Neural progenitor cell (in vitro differentiated cells): ENCODE measurements at regions not wholly inside any gene's neighbourhood (a gene's known extent, or its start where the extent isn't known, plus 50 kb on each side); places are given as distances from the start of the nearest gene placed in this dataset.

Experiments
- DNase-seq: peaks from one replicate; pipeline ENCODE4 v3.0.0-alpha.2; 2016; ENCODE audit warnings: low spot score
- H2AFZ ChIP-seq: fragments of 200-600 bp; sonication (generic); replicated peaks from 2 replicates; pipeline ENCODE4 v1.6.1; 2016; ENCODE audit warnings: antibody characterized with exemption
- H3F3A ChIP-seq: fragments of 200-600 bp; sonication (generic); 2 replicates; pipeline ENCODE4 v1.6.1; 2016; ENCODE audit warnings: antibody characterized with exemption, low read depth
- H3K27ac ChIP-seq: fragments of 200-600 bp; sonication (generic); 2 replicates; pipeline ENCODE4 v1.5.1; 2016; ENCODE audit warnings: mild to moderate bottlenecking
- H3K27me3 ChIP-seq: fragments of 200-600 bp; sonication (generic); 2 replicates; pipeline ENCODE4 v1.6.1; 2016; ENCODE audit warnings: mild to moderate bottlenecking, moderate library complexity
- H3K36me3 ChIP-seq: fragments of 200-600 bp; sonication (generic); 2 replicates; pipeline ENCODE4 v1.5.1; 2016
- H3K4me1 ChIP-seq: fragments of 200-600 bp; sonication (generic); 2 replicates; pipeline ENCODE4 v1.6.1; 2016; ENCODE audit warnings: mixed run types
- H3K4me2 ChIP-seq: fragments of 200-600 bp; sonication (generic); 2 replicates; pipeline ENCODE4 v1.6.1; 2016
- H3K4me3 ChIP-seq: fragments of 200-600 bp; sonication (generic); 2 replicates; pipeline ENCODE4 v1.5.1; 2016
- H3K79me2 ChIP-seq: fragments of 200-600 bp; sonication (generic); 2 replicates; pipeline ENCODE4 v1.6.1; 2016; ENCODE audit warnings: low read depth
- H3K9ac ChIP-seq: fragments of 200-600 bp; sonication (generic); 2 replicates; pipeline ENCODE4 v1.6.1; 2016
- H3K9me3 ChIP-seq: fragments of 200-600 bp; sonication (generic); 2 replicates; pipeline ENCODE4 v1.5.1; 2016; ENCODE audit warnings: low read depth
- H4K20me1 ChIP-seq: fragments of 200-600 bp; sonication (generic); 2 replicates; pipeline ENCODE4 v1.6.1; 2016; ENCODE audit warnings: low read depth
- H3K27ac Mint-ChIP-seq: 3 replicates; pipeline ENCODE4 v1.8.0; 2021; ENCODE audit warnings: mixed read lengths
- H3K27me3 Mint-ChIP-seq: 2 replicates; pipeline ENCODE4 v1.8.0; 2022; ENCODE audit warnings: low read depth, mild to moderate bottlenecking, inconsistent platforms, moderate library complexity, mixed read lengths; ENCODE audit not compliant: insufficient read depth
- H3K36me3 Mint-ChIP-seq: 3 replicates; pipeline ENCODE4 v1.8.0; 2021; ENCODE audit warnings: mixed read lengths
- H3K4me1 Mint-ChIP-seq: 3 replicates; pipeline ENCODE4 v1.8.0; 2021; ENCODE audit warnings: mixed read lengths
- H3K4me3 Mint-ChIP-seq: 3 replicates; pipeline ENCODE4 v1.8.0; 2021; ENCODE audit warnings: mild to moderate bottlenecking, moderate library complexity, mixed read lengths
- H3K9me3 Mint-ChIP-seq: 3 replicates; pipeline ENCODE4 v1.8.0; 2020; ENCODE audit warnings: mixed read lengths
- CTCF ChIP-seq: fragments of 200-600 bp; sonication (generic); IDR thresholded peaks from 2 replicates; pipeline ENCODE4 v1.5.1; 2017; ENCODE audit warnings: antibody characterized with exemption, mild to moderate bottlenecking
- EZH2 ChIP-seq: fragments of 200-600 bp; sonication (generic); IDR thresholded peaks from 2 replicates; pipeline ENCODE4 v1.6.1; 2017; ENCODE audit warnings: antibody characterized with exemption, mild to moderate bottlenecking, moderate library complexity
- EZH2phosphoT487 ChIP-seq: fragments of 200-600 bp; sonication (generic); IDR thresholded peaks from 2 replicates; pipeline ENCODE4 v1.6.1; 2017; ENCODE audit warnings: antibody characterized with exemption

- Histone ChIP-seq H2AFZ (no peak overlapping the region), H3K4me2 (no peak overlapping the region), H3K9me3 (no peaks in the 10 kb centered on the region), H3K27me3 (no peaks in the 10 kb centered on the region), H3K4me1 (no peaks in the 10 kb centered on the region), H3K4me3 (no peak overlapping the region), H4K20me1 (no peaks in the 10 kb centered on the region), H3K36me3 (no peaks in the 10 kb centered on the region), H3F3A (no peaks in the 10 kb centered on the region), H3K9ac (no peak overlapping the region), H3K79me2 (no peaks in the 10 kb centered on the region), H3K27ac (no peak overlapping the region)
- DNase-seq, result no peak
- no peak for TF ChIP-seq CTCF
- TF ChIP-seq EZH2phosphoT487, result no peak
- TF ChIP-seq EZH2, result no peak
- no peak overlapping the region for H3K4me3 Mint-ChIP-seq
- no peaks in the 10 kb centered on the region for H3K27me3 Mint-ChIP-seq
- no peaks in the 10 kb centered on the region for H3K9me3 Mint-ChIP-seq
- no peaks in the 10 kb centered on the region for H3K36me3 Mint-ChIP-seq
- peaks cover 5% of the 10 kb centered on the region for H3K4me1 Mint-ChIP-seq
- H3K27ac Mint-ChIP-seq, result no peak overlapping the region
Measured at GRCh38 chr5:87574106-87574505, 161.4 kb upstream of the CCNH start.

GRCh38 chr5:87572611-87573010 is 159.9 kb upstream of the CCNH start:
- no peak overlapping the region for H3K4me3 Mint-ChIP-seq
- H3K27me3 Mint-ChIP-seq, result no peaks in the 10 kb centered on the region
- H3K27ac ChIP-seq, result no peak overlapping the region
- H3K9ac ChIP-seq, result no peak overlapping the region
- H3K4me3 ChIP-seq, result no peak overlapping the region
- H3K36me3 Mint-ChIP-seq, result no peaks in the 10 kb centered on the region
- TF ChIP-seq EZH2 (no peak), CTCF (no peak), EZH2phosphoT487 (no peak)
- H3K4me1 ChIP-seq, result no peaks in the 10 kb centered on the region
- no peaks in the 10 kb centered on the region for H3K36me3 ChIP-seq
- H3K27me3 ChIP-seq, result no peaks in the 10 kb centered on the region
- no peaks in the 10 kb centered on the region for H3K9me3 Mint-ChIP-seq
- H3F3A ChIP-seq, result no peaks in the 10 kb centered on the region
- H4K20me1 ChIP-seq, result no peaks in the 10 kb centered on the region
- no peak for DNase-seq
- H3K27ac Mint-ChIP-seq, result no peak overlapping the region
- no peak overlapping the region for H3K4me2 ChIP-seq
- peaks cover 5% of the 10 kb centered on the region for H3K4me1 Mint-ChIP-seq
- H3K79me2 ChIP-seq, result no peaks in the 10 kb centered on the region
- no peak overlapping the region for H2AFZ ChIP-seq
- no peaks in the 10 kb centered on the region for H3K9me3 ChIP-seq

GRCh38 chr5:87572090-87572489 is 159.4 kb upstream of the CCNH start:
- no peaks in the 10 kb centered on the region for H3K9me3 ChIP-seq
- Mint-ChIP-seq H3K27ac (no peak overlapping the region), H3K4me1 (peaks cover 5% of the 10 kb centered on the region), H3K36me3 (no peaks in the 10 kb centered on the region), H3K27me3 (no peaks in the 10 kb centered on the region), H3K9me3 (no peaks in the 10 kb centered on the region), H3K4me3 (no peak overlapping the region)
- no peaks in the 10 kb centered on the region for H4K20me1 ChIP-seq
- no peaks in the 10 kb centered on the region for H3F3A ChIP-seq
- H3K27me3 ChIP-seq, result no peaks in the 10 kb centered on the region
- TF ChIP-seq EZH2 (no peak), CTCF (no peak), EZH2phosphoT487 (no peak)
- DNase-seq, result no peak
- no peak overlapping the region for H3K9ac ChIP-seq
- H3K4me3 ChIP-seq, result no peak overlapping the region
- no peaks in the 10 kb centered on the region for H3K4me1 ChIP-seq
- no peaks in the 10 kb centered on the region for H3K79me2 ChIP-seq
- H3K4me2 ChIP-seq, result no peak overlapping the region
- no peak overlapping the region for H2AFZ ChIP-seq
- no peaks in the 10 kb centered on the region for H3K36me3 ChIP-seq
- no peak overlapping the region for H3K27ac ChIP-seq

GRCh38 chr5:87570366-87570765 is 157.6 kb upstream of the CCNH start:
- Histone ChIP-seq H4K20me1 (no peaks in the 10 kb centered on the region), H3K9me3 (no peaks in the 10 kb centered on the region), H3K4me1 (no peaks in the 10 kb centered on the region), H3K4me2 (no peak overlapping the region), H3K79me2 (no peaks in the 10 kb centered on the region), H3F3A (no peaks in the 10 kb centered on the region), H3K9ac (no peak overlapping the region), H3K36me3 (no peaks in the 10 kb centered on the region), H2AFZ (no peak overlapping the region), H3K4me3 (no peak overlapping the region), H3K27ac (no peak overlapping the region), H3K27me3 (no peaks in the 10 kb centered on the region)
- Mint-ChIP-seq H3K4me3 (no peak overlapping the region), H3K9me3 (no peaks in the 10 kb centered on the region), H3K27ac (no peak overlapping the region), H3K27me3 (no peaks in the 10 kb centered on the region), H3K36me3 (no peaks in the 10 kb centered on the region), H3K4me1 (no peaks in the 10 kb centered on the region)
- no peak for DNase-seq
- TF ChIP-seq CTCF (no peak), EZH2 (no peak), EZH2phosphoT487 (no peak)
